Left ventricle myocardium inferior (tissue), 1 donor: ENCODE measurements at regions not wholly inside any gene's neighbourhood (a gene's known extent, or its start where the extent isn't known, plus 50 kb on each side); places are given as distances from the start of the nearest gene placed in this dataset.
"Not testable (repeated sequence)": the region's sequence is repeated elsewhere in the genome, so short reads cannot be mapped to it uniquely, and the experiment has no call there.

Experiments used
- DNase-seq: peaks from one replicate; pipeline ENCODE4 v3.0.0-alpha.2; 2020
- H3K27ac ChIP-seq: fragments of 200-600 bp; replicated peaks from 2 replicates; pipeline ENCODE4 v1.8.0; 2021
- H3K27me3 ChIP-seq: fragments of 200-600 bp; 2 replicates; pipeline ENCODE4 v1.8.0; 2021; ENCODE audit warnings: low read depth
- H3K36me3 ChIP-seq: fragments of 200-600 bp; 2 replicates; pipeline ENCODE4 v1.8.0; 2021
- H3K4me1 ChIP-seq: fragments of 200-600 bp; 2 replicates; pipeline ENCODE4 v1.8.0; 2021
- H3K4me3 ChIP-seq: fragments of 200-600 bp; 2 replicates; pipeline ENCODE4 v1.8.0; 2021; ENCODE audit warnings: mild to moderate bottlenecking, moderate library complexity
- H3K9me3 ChIP-seq: fragments of 200-600 bp; replicated peaks from 2 replicates; pipeline ENCODE4 v1.8.0; 2021
- intact Hi-C: fragments of 100-400 bp; cut with micrococcal nuclease; formaldehyde crosslinking; loops from one replicate; pipeline ENCODE4 v1.11.0; 2022
- TF ChIP-seq, protein P1 (sequence below): fragments of 200-600 bp; IDR thresholded peaks from 2 replicates; pipeline ENCODE4 v1.8.0; 2021; ENCODE audit warnings: antibody characterized with exemption, mild to moderate bottlenecking, borderline replicate concordance
- donor health status: DM: no; HTN: yes; CAD: no; lungs with severe emphysema.

DNA sequence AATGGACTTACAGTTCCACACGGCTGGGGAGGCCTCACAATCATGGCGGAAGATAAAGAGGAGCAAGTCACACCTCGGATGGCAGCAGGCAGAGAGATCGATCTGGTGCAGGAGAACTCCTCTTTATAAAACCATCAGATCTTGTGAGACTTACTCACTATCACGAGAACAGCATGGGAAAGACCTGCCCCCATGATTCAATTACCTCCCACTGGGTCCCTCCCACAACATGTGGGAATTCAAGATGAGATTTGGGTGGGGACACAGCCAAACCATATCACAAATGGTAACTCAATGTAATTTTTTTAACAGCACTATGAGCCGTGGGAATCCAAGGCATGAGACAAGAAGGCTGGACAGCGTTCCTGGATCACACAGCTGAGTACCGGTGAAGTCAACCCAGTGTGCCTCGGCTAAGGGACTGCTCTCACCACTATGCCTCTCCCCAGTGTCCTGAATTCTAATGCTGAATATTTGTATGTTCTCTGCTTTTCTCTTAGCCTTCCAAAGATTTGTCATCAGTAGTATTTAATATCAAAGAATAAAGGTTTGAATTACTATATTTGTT, 84.3 kb downstream of the IRS2 start:
- DNase-seq, intact Hi-C loops, H3K4me3 ChIP-seq, H3K27me3 ChIP-seq, H3K36me3 ChIP-seq, H3K27ac ChIP-seq, H3K9me3 ChIP-seq: not testable (repeated sequence)
- H3K4me1 ChIP-seq, result peaks cover 13% of the 10 kb centered on the region

DNA sequence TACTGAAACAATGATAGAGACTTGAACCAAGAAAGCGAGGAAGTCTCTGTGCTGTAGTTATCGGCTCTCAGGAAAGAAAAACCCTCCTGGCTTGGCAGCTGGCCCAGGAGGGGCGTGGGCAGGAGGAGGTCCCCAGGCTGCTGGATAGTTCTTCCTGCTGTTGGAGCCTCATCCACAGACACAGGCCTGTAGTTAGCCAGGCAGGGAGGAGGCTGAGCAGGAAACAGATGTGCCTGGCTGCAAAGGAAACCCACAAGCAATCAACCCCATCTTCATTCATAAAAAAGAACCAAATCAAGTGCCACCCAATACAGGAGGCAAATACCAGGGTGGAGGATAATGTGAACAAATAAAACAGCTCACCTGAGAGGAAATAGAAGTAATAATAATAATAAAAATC, 86.2 kb downstream of the IRS2 start:
- TF ChIP-seq, protein P1, sequence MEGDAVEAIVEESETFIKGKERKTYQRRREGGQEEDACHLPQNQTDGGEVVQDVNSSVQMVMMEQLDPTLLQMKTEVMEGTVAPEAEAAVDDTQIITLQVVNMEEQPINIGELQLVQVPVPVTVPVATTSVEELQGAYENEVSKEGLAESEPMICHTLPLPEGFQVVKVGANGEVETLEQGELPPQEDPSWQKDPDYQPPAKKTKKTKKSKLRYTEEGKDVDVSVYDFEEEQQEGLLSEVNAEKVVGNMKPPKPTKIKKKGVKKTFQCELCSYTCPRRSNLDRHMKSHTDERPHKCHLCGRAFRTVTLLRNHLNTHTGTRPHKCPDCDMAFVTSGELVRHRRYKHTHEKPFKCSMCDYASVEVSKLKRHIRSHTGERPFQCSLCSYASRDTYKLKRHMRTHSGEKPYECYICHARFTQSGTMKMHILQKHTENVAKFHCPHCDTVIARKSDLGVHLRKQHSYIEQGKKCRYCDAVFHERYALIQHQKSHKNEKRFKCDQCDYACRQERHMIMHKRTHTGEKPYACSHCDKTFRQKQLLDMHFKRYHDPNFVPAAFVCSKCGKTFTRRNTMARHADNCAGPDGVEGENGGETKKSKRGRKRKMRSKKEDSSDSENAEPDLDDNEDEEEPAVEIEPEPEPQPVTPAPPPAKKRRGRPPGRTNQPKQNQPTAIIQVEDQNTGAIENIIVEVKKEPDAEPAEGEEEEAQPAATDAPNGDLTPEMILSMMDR, result no peak
- Histone ChIP-seq H3K36me3 (no peaks in the 10 kb centered on the region), H3K27me3 (no peaks in the 10 kb centered on the region), H3K4me3 (no peak overlapping the region), H3K9me3 (no peaks in the 10 kb centered on the region), H3K27ac (no peak overlapping the region), H3K4me1 (peaks cover 13% of the 10 kb centered on the region)
- intact Hi-C loops, result no loop called here
- DNase-seq, result peak; percentile 83

DNA sequence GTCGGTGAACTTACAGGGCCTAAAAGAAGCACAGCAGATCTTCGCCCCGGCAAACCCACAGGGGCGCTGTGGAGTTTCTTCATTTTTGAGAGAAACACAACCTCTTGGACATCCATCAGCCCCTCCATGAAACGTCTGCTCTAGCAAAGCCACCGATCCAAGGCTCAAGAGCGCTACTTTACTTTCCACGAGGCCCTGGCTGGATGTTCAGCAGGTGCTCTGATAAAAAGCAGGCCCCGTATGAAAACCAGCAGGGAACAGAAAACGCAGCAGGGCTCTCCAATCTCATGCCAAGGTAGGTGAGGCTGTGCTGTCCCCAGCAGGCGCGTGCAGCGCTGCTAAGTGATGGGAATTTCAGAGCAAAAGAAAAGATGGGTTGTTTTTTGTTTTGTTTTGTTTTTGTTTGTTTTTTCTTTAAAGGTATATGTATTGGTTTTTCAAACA, 86.7 kb downstream of the IRS2 start:
- H3K27ac ChIP-seq, result no peak overlapping the region
- no peak overlapping the region for H3K4me3 ChIP-seq
- no peaks in the 10 kb centered on the region for H3K9me3 ChIP-seq
- intact Hi-C loops, result no loop called here
- TF ChIP-seq, protein P1, result no peak
- no peaks in the 10 kb centered on the region for H3K27me3 ChIP-seq
- DNase-seq, result no peak
- H3K36me3 ChIP-seq, result no peaks in the 10 kb centered on the region
- H3K4me1 ChIP-seq, result peaks cover 13% of the 10 kb centered on the region

DNA sequence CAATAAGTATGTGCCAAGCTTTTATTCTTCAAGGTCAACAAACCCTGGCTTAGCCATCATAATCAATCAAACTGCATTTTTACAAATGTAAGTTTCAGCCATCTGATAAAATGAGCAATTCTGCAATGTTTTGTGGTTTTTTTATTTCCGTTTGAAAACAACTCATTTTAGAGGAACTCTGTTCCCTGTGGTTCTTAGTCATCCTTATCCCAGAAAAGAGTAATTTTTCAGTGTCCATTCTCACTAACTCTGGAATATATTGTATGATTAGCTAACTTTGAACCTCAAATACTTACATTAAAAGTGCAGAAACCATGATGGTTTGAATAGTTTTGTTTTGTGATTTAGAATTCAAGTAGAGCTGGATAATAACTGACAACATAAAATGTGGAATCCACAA, 87.6 kb downstream of the IRS2 start:
- H3K27ac ChIP-seq, result no peak overlapping the region
- TF ChIP-seq, protein P1, result no peak
- no peak for DNase-seq
- H3K27me3 ChIP-seq, result no peaks in the 10 kb centered on the region
- H3K36me3 ChIP-seq, result no peaks in the 10 kb centered on the region
- intact Hi-C loops, result no loop called here
- no peaks in the 10 kb centered on the region for H3K9me3 ChIP-seq
- peaks cover 13% of the 10 kb centered on the region for H3K4me1 ChIP-seq
- H3K4me3 ChIP-seq, result no peak overlapping the region

DNA sequence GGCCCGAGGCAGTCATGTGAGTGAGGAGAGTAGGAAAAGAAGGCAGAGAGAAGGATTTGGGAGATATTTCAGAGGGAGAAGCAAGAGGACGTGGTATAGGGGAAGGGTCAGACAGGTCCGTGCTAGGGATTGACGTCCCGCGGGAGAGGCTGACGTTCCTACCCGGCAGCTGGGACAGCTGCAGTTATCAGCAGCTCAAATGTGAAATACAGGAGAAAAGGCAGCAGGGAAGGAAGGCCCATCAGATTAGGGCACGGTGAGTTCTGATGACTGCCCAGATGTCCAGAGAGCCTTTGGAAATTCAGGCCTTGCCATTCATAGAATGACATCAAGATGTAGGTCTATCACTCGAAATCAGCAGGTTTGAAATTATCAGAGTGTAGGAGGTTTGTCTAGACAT, 88.4 kb downstream of the IRS2 start:
- H3K4me1 ChIP-seq, result peaks cover 13% of the 10 kb centered on the region
- H3K27ac ChIP-seq, result no peak overlapping the region
- DNase-seq, result no peak
- no peaks in the 10 kb centered on the region for H3K27me3 ChIP-seq
- H3K9me3 ChIP-seq, result no peaks in the 10 kb centered on the region
- no peak overlapping the region for H3K4me3 ChIP-seq
- intact Hi-C loops, result no loop called here
- no peaks in the 10 kb centered on the region for H3K36me3 ChIP-seq
- TF ChIP-seq, protein P1, result no peak

DNA sequence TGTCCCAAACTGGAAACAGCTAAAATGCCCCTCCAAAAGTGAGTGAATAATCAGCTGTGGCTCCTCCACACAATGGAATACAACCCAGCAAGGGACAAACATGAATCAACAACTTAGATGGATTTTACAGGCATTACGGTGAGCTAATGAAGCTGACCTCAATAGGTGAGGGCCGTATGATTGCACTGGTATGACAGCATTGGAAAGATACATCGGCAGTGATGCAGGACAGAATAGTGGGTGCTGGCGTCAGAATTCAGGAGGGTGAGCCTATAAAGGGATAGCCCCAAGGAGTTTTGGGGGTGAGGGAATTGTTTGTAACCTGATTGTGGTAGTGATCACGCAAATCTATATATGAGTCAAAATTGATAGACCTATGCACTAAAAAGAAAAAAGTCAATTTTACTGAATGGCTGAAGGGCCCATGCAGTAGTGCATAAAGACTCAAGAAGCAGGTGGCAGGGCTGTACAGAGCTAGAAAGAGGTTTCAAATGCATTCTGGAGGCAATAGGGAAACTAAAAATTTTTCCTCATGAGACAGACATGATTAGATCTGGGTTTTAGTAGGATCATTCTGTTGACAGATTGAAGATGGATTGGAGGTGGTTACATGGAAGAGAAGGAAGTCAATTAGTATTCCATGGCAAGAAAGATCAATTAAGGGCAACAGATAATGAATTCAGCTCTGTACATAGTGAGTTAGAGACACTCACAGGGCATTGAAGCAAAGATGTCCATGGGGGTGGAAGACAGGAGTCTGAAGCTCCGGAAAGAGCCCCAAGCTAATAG, 90.8 kb downstream of the IRS2 start:
- intact Hi-C loops, result no loop called here
- Histone ChIP-seq H3K27ac (no peak overlapping the region), H3K9me3 (no peaks in the 10 kb centered on the region), H3K27me3 (peaks cover 6% of the 10 kb centered on the region), H3K4me1 (peaks cover 13% of the 10 kb centered on the region), H3K4me3 (no peak overlapping the region), H3K36me3 (no peaks in the 10 kb centered on the region)
- TF ChIP-seq, protein P1, result no peak
- DNase-seq, result no peak
